ELR (cell line): ENCODE measurements at regions not wholly inside any gene's neighbourhood (a gene's known extent, or its start where the extent isn't known, plus 50 kb on each side); places are given as distances from the start of the nearest gene placed in this dataset.
"Not testable (repeated sequence)": the region's sequence is repeated elsewhere in the genome, so short reads cannot be mapped to it uniquely, and the experiment has no call there.

Experiments used
- DNase-seq: peaks from one replicate; pipeline ENCODE4 v3.0.0-alpha.2; 2015; ENCODE audit warnings: low read depth

DNA sequence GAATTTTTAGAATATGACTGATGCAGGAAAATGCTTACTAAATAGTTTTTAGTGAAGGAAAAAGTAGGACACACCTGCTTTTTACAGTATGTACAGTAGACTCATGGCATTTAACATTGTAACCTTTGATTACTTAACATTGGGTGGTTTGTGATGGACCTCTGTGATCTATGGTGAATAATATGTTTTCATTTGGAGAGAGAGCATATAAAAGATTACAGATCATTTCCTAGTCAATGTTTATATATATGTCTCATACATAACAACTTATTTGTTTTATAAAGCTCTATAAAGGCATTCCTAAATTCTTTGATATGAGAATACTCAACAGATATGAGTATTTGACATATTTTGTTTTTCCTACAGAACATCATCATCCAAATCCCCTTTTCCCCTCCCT, 129.3 kb upstream of the PDE7B start:
- DNase-seq = peak; percentile 53

DNA sequence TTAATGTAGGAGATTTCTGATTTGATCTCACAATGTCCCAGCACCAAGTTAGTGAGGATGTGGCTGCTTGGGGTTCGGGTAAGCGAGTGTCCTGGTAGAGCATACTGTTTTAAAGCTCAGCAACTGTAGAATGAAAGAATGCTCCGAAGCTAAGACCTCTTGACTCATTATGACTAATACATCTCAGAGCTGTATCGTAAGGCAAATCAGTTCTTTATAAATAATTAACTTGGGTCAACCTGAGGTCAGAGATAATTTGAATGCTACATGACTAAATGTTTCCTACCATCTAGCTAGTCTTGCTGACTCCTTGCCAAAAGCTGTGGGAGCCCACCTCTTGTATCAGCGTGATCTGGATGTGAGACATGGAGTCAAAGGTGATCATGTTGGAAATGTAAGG, 128.8 kb upstream of the PDE7B start:
- peak; percentile 98 for DNase-seq

DNA sequence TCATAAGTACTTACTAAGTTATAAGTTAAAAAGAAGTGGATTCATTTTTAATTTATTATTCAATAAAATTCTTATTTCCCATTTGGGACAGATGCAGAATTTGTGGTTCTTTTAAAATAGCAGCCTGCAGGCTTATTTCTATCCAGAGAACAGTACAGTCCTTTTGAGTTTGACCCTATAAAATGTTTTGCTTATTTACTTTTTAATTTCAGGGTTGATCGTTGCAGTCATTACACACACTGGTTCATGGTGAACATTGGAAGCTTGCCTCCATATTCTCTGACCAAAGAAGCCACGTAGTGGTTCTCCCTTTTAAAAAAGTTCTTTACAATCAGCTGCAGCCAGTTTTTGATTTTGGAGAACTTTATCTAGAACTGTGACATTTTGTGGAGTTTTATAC, 122.9 kb upstream of the PDE7B start:
- DNase-seq = no peak

DNA sequence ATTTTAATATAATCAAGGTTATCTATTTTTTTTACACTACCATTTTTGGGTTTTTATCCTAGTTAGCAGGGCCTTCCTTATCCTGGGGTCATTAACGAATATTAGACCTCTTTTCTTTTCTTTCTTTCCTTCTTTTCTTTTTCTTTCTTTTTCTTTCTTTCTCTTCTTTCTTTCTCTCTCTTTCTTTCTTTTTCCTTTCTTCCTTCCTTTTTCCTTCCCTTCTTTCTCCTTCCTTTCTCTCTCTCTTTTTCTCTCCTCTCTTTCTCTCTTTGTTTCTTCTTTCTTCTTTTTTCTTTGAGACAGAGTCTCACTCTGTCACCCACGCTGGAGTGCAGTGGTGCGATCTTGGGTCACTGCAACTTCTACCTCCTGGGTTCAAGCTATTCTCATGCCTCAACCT, 120.4 kb upstream of the PDE7B start:
- DNase-seq = no peak

DNA sequence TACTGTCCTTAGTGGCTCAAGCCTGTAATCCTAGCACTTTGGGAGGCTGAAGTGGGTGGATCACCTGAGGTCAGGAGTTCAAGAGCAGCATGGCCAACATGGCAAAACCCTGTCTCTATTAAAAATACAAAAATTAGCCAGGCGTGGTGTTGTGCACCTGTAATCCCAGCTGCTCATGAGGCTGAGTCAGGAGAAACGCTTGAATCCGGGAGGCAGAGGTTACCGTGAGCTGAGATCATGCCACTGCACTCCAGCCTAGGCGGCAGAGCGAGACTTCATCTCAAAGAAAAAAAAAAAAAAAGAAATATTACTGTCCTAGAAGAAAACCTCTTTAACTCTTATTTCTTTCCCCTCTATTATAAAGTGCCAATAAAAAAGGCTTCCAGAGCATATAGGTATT, 115.2 kb upstream of the PDE7B start:
- not testable (repeated sequence) for DNase-seq

DNA sequence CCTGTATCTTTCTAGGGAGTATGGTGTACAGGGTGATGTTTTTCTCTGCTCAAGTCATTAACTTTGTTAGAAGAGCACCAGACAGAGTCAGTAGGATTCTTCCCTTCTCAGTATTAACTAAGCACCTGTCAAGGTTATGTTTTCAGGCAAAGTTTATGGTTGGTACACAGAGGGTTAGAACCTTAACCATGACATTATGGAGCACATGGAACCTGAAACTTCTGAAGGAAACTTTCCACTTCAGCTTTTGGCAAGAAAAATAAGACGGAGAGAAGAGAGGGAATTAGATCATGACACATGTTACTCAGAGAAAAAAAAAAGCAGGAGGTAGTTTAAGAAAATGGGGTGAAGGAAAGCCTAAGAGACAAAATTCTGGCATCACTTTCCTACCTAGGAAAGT, 112.9 kb upstream of the PDE7B start:
- DNase-seq = no peak

DNA sequence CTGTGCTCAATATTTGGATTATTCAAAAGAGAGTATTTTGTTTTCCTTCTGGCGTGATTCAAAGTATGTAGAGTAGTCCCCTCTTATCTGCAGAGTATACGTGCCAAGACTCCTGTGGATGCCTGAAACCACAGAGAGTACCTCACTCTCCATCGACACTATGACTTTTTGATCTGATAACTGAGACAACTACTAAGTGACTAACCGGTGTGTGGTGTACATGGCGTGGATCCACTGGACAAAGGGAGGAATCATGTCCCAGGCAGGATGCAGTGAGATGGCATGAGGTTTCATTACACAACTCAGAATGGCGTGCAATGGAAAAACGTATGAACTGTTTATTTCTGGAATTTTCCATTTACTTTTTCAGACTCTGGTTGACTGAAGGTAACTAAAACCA, 112.2 kb upstream of the PDE7B start:
- peak; percentile 91 for DNase-seq

DNA sequence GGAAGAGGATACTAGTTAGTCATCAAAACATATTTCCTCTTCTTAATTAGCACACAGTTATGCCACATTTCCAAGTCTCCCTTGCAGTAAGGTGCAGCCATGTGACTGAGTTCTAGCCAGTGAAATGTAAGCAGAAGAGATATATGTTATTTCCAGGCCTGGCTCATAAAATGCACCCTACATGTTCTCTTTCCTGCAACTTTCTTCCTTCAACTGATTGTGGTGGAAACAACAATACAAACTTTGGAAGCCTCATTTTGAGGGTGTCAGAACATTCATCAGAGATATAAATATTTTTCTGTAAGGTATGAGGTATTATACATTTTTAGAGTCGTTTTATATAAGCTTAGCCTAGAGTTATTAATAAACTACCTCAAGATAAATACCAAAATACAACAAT, 110.9 kb upstream of the PDE7B start:
- DNase-seq = no peak

DNA sequence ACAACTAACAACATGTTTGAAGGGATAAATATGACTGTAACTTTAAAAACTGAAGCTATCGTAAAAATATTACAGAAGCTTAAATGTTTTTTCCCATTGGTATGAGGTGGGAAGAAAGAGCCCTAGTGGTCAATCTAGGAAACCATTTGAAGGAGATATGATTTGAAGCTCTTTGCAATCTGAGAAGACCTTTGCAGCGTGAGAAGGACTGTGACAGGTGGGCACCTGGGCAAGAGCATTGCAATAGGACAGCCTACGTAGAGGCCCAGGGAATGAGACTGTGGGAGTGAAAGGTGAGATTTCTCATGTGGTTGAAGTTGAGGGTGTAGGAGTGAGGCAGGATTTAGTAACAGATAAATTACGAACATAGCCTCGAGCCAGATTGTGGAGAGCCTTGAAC, 108.0 kb upstream of the PDE7B start:
- DNase-seq = peak; percentile 14

DNA sequence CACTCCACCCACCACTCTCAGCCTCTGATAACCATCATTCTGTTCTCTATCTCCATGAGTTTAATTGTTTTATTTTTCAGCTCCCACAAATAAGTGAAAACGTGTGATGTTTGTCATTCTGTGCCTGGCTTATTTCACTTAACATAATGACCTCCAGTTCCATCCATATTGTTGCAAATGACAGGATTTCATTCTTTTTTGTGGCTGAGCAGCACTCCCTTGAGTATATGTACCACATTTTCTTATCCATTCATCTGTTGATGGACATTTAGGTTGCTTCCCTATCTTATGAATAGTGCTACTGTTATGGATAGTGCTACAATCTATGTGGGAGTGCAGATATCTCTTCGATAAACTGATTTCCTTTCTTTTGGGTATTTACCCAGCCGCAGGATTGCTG, 103.3 kb upstream of the PDE7B start:
- DNase-seq = no peak

DNA sequence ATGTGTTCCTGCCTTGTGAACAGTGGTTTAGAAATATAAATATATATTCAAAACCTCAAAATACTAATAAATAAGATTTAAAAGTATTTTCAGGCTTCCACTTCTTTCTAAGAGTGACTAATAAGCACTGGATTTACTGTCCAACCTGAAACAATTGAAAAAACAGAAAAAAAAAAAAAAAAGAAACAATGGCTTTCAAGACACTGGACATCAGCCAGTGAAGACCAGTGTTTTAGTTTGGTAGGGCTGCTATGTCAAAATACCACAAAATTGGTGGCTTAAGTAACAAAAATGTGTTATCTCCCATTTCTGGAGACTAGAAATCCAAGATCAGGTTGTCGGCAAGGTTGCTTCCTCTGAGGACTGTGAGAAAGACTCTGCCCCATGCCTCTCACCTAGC, 101.4 kb upstream of the PDE7B start:
- no peak for DNase-seq

DNA sequence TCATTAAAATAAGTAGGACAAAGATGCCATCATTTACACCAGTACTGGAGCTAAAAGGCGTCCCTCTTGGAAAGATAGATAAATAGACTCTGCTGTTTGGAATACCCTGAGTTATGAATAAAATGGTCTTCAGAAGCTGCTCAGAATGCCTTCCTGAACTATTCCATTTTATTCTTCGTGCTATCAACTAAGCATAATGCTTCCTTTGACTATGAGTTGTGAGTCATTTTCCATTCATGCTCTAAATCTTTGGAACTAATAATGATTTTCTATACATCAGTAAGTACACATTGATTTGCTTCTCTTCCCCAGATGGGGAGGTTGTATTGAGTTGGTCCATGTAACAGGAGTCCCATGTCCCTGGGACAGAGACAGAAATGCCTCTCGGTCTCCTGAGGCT, 98.3 kb upstream of the PDE7B start:
- DNase-seq = no peak

DNA sequence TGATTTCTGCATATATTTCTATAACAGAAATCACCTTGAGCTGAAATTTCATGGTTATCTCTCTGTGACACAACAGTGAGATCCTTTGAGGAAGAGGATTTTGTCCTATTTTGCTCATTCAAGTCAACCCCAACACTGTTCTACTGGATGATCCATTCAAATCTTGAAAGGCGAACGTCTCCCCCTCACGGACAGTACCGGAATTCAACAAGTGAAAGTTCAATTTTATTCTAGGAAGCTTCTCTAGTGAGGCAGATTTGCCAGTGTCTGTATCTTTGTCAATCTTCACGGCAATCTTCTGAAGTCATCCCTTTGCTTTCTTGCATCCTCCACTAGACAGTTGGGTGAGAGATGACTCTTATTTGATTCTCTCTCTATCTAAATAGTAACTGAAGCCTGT, 91.7 kb upstream of the PDE7B start:
- DNase-seq = no peak

DNA sequence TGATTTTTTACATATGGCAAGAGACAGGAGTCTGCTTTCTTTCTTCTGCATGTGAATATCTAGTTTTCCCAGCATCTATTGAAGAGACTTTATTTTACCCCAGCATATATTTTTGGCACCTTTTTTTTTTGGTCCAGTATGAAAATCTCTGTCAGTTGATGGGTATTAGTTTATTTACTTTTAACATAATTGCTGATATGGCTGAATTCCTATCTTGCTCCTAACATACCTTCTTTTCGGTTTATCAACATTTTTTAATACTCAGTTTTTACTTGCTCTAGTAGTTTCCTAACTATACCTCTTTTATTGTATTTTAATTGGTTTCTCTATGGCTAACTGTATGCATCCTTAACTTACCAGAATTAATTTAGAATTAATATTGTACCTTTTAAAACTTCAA, 77.5 kb upstream of the PDE7B start:
- DNase-seq = no peak

DNA sequence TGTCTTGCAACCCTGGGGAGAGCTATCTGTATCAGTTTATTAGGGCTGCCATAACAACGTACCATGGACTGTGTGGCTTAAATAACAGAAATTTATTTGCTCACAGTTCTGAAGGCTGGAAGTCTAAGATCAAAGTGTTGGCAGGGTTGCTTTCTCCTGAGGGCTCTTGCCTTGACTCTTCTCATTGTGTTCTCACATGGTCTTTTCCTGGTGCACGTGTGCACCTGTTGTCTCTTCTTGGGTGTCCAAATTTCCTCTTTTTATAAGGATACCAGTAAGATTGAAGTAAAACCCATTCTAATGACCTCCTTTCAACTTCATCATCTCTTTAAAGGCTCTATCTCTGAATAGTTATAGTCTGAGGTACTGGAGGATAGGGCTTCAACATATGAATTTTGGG, 72.3 kb upstream of the PDE7B start:
- no peak for DNase-seq

DNA sequence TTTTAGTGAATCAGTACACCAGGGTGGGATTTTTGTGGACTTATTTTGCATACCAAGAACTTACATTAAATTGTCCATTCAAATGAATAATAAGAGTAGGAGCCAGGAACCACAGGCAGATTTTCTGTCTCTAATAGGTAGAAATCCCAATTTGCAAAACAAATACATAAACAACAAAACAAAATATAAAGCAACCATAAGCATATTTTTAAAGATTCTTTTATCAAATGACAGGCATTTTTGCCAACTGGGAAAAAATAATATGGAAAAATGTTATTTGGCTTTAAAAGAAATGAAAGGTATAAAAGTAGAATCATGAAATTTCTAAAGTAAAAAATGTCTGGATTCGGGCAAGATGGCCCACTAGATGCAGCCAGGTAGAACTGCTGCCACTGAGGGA, 71.2 kb upstream of the PDE7B start:
- DNase-seq = no peak

DNA sequence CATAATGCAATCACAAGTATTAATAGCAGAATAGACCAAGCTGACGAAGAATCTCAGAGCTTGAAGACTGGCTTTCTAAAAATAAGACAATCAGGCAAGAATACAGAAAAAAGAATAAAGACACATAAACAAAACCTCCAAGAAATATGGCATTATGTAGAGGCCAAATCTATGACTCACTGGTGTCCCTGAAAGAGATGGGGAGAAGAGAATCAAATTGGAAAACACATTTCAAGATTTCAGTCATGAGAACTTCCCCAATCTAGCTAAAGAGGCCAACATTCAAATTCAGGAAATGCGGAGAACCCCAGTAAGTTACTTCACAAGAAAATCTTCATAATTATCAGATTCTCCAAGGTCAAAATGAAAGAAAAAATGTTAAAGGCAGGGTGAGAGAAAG, 69.0 kb upstream of the PDE7B start:
- DNase-seq = no peak

DNA sequence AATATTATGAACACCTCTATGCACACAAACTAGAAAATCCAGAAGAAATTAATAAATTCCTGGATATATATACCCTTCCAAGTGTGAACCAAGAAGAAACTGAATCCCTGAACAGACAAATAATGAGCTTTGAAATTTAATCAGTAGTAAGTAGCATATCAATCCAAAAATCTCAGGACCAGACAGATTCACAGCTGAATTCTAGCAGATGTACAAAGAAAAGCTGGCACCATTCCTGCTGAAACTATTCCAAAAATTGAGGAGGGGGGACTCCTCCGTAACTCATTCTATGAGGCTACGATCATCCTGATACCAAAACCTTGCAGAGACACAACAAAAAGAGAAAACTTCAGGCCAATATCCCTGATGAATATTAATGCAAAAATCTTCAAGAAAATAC, 67.0 kb upstream of the PDE7B start:
- no peak for DNase-seq

DNA sequence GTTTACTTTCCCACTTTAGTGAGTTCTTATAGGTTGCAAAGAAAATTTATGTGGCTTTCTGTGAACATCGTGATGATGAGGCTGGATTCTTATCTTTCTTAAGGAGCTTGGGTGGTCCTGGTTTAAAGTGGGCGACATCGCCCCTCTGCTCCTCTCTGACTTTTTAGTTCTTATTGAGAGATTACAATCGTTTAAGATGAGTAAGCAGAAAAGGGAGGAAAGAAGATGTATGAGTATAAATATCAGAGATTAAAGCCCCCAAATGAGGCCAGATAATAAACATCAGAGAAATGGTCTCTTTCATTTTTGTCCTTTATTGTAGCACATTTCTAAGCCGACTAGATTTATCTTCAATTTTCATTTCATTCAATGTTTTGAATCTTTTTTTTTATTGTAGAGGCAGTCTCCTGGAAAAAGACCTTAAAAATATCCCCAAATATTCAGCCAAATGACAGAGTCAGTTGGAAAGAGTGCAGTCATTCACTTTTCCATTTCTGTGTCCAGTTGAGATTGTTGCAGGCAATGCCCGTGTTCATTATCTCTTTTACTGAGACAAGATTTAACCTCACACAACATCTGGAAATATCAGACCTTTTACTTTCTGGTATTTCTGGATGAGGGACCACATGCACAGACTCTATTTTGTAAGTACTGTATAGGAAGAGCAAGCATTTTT, 62.0 kb upstream of the PDE7B start:
- DNase-seq = no peak

DNA sequence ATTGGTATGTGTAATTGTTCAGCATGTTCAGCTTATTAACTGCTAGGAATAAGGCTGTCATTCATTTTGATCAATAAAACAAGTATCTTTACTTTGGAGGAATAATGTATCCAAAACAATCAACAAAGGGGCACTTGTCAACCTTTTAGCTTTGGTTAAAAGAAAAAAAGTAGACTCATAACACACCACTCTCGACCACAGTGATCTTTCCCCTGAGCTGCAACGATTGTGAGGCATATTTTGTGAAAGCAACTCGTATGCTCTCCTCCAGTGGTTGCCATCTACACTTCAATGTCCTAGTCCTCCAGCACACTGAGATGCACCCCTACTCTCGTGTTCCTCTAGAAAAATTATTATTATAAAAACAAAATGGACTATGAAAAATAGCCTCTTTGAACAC, 60.1 kb upstream of the PDE7B start:
- no peak for DNase-seq

DNA sequence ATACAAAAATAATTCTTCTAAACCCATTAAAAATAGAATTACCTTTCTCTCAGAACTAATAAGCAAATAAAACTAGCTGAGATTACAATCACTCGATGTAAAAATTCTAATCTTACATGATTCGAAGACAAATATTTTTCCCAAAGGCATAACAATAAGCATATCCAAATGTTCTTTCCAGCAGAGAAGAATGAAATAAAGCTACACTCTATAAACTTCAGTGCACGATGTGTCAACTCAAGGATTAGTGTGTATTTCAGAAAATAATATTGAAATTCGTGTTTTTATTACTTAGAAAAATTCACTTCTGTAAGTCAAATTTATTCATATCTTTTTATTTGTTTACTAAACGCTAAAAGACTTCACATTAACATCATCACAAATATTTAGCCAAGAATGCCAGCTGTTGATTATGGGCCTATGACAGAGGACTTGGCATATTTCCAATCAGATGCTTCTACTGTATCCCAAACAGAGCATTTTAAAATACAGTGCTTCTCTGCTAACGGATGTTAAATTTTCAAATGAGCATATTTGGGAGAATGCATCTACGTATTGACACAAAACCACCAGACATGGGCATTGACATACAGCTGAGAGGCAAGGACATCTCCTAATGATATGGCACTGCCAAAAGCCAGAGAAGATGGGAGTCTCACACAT, 54.7 kb upstream of the PDE7B start:
- DNase-seq = no peak

DNA sequence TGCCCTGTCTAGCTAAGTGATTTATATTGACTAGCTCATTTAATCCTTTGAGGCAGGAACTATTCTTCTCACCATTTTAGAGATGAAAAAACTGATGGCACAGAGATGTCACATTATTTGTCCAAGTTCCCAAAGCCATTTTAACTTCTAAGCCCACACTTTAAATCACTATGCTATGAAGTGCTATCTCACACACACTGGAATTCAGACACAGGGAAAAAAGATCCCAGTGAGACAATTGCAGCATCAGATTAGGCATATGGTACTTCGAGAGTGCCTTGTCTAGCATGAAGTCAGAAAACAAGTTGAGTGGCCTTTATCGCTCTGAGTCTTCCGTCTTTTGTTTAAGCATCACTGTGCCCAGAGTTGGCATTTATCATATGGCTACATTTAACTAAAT, 54.1 kb upstream of the PDE7B start:
- no peak for DNase-seq

DNA sequence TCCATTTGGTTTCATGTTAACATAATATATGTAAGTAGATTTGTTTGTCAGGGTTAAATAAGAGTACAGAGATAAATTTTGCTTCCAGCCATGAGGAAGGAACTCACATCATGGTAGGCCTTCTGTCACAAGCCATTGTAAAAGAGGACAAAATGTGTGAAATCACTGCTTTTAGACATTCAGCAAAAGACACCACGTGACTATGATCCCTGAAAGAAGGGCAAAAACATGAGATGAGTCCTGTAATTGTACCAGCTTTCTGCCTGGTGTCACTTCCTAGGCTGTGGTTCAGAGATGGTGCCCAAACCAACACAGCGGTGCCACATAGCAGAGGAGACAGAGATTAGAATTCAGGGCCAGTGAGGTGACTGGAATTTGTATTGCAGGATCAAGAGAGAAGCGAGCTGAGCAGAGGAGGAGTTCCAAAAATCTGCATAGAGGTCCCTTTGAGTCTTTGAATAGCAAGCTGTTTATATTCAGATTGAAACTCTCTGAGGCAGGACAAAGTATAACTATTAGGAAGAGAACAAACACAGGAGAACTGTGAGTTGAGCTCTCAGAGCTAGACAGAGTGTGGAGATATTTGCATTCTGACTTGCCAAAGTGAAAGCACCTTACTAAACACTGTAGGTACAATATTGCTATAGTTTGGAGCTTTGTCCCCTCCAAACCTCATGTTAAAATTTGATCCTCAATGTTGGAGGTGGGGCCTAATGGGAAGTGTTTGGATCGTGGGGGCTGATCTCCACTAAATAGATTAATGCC, 52.6 kb upstream of the PDE7B start:
- DNase-seq = no peak
